ENCODE measurements at regions not wholly inside any gene's neighbourhood (a gene's known extent, or its start where the extent isn't known, plus 50 kb on each side); places are given as distances from the start of the nearest gene placed in this dataset.

GRCh38 chr11:30811226-30811755 is 225.1 kb upstream of the MPPED2 start:
- ChIA-PET RAD21 (ENCODE audit: unreplicated experiment) (no interaction called here), SMC1A (ENCODE audit: uncharacterized antibody, unreplicated experiment) (no interaction called here), CTCF (no interaction called here), POLR2A (no interaction called here)
- Histone ChIP-seq H3K4me3 (no peak overlapping the region), H3K36me3 (ENCODE audit: control insufficient read depth in 2 of 2, insufficient read depth in 2 of 2, low read length in 1 of 2) (no peaks in the 10 kb centered on the region), H3K4me1 (ENCODE audit: control insufficient read depth, insufficient read depth, low read length) (no peaks in the 10 kb centered on the region), H3K4me2 (ENCODE audit: control insufficient read depth, insufficient read depth) (no peak overlapping the region), H3K9ac (ENCODE audit: control insufficient read depth, insufficient read depth, low read length) (no peak overlapping the region), H3K79me2 (ENCODE audit: control insufficient read depth, insufficient read depth, low read length) (no peaks in the 10 kb centered on the region), H4K20me1 (ENCODE audit: control insufficient read depth, insufficient read depth) (no peaks in the 10 kb centered on the region), H3K27ac (ENCODE audit: control insufficient read depth, insufficient read depth) (no peak overlapping the region), H3K9me3 (replicated peaks; ENCODE audit: control insufficient read depth, insufficient read depth, low read length) (no peaks in the 10 kb centered on the region), H3K27me3 (replicated peaks in 1 of 2; ENCODE audit: control insufficient read depth in 2 of 2, insufficient read depth in 2 of 2, low read length in 1 of 2) (no peaks in the 10 kb centered on the region), H2AFZ (ENCODE audit: control insufficient read depth, low read depth, low read length) (no peak overlapping the region)
- FAIRE-seq (no peak), DNase-seq (ENCODE audit: low read depth, low spot score) (no peak), ATAC-seq (no peak)
- TF ChIP-seq ZNF217 (IDR thresholded peaks at IDR 0.05): no peak
- TF ChIP-seq PML (IDR thresholded peaks at IDR 0.05; ENCODE audit: low read length): no peak
- TF ChIP-seq RELB (IDR thresholded peaks at IDR 0.05; ENCODE audit: low read depth): no peak
- no peak for TF ChIP-seq SMARCA5 (IDR thresholded peaks at IDR 0.05)
- BruUV-seq (replicated peaks): no TSS peak
- in situ Hi-C loops (cut with MboI) (no loop called here), intact Hi-C loops (cut with micrococcal nuclease; ENCODE audit: unreplicated experiment) (no loop called here)
- 2% methylated on average over 2 of the region's 2 CpGs for WGBS (ENCODE audit: insufficient coverage, insufficient replicate concordance, low lambda C conversion rate, missing lambda C conversion rate)

- Histone ChIP-seq H3K27ac (ENCODE audit: control insufficient read depth, insufficient read depth) (no peak overlapping the region), H3K4me3 (no peak overlapping the region), H3K4me1 (ENCODE audit: control insufficient read depth, insufficient read depth, low read length) (no peaks in the 10 kb centered on the region), H3K4me2 (ENCODE audit: control insufficient read depth, insufficient read depth) (no peak overlapping the region), H4K20me1 (ENCODE audit: control insufficient read depth, insufficient read depth) (no peaks in the 10 kb centered on the region), H3K9ac (ENCODE audit: control insufficient read depth, insufficient read depth, low read length) (no peak overlapping the region), H3K27me3 (replicated peaks in 1 of 2; ENCODE audit: control insufficient read depth in 2 of 2, insufficient read depth in 2 of 2, low read length in 1 of 2) (no peaks in the 10 kb centered on the region), H3K79me2 (ENCODE audit: control insufficient read depth, insufficient read depth, low read length) (no peaks in the 10 kb centered on the region), H2AFZ (ENCODE audit: control insufficient read depth, low read depth, low read length) (no peak overlapping the region), H3K9me3 (replicated peaks; ENCODE audit: control insufficient read depth, insufficient read depth, low read length) (no peaks in the 10 kb centered on the region), H3K36me3 (ENCODE audit: control insufficient read depth in 2 of 2, insufficient read depth in 2 of 2, low read length in 1 of 2) (no peaks in the 10 kb centered on the region)
- intact Hi-C loops (cut with micrococcal nuclease; ENCODE audit: unreplicated experiment) (no loop called here), in situ Hi-C loops (cut with MboI) (no loop called here)
- ChIA-PET CTCF (no interaction called here), SMC1A (ENCODE audit: uncharacterized antibody, unreplicated experiment) (no interaction called here), POLR2A (no interaction called here), RAD21 (ENCODE audit: unreplicated experiment) (no interaction called here)
- no peak for FAIRE-seq
- TF ChIP-seq JUNB (IDR thresholded peaks at IDR 0.05) (no peak), POLR2A (IDR thresholded peaks at IDR 0.05; ENCODE audit: low read depth, low read length) (no peak), SMC3 (IDR thresholded peaks at IDR 0.05; ENCODE audit: borderline replicate concordance, low read length) (no peak), MLLT1 (IDR thresholded peaks at IDR 0.05) (no peak), ZNF622 (IDR thresholded peaks at IDR 0.05) (no peak), TCF3 (IDR thresholded peaks at IDR 0.05; ENCODE audit: borderline replicate concordance, insufficient read depth, low read depth, low read length) (no peak), PAX5 (IDR thresholded peaks at IDR 0.05; ENCODE audit: borderline replicate concordance, low read depth, low read length) (no peak), SMARCA5 (IDR thresholded peaks at IDR 0.05) (no peak), MTA2 (IDR thresholded peaks at IDR 0.05; ENCODE audit: low read depth) (no peak), SMAD5 (IDR thresholded peaks at IDR 0.05; ENCODE audit: low read depth) (no peak), SUPT20H (IDR thresholded peaks at IDR 0.05; ENCODE audit: borderline replicate concordance, control insufficient read depth, low read depth, low read length) (no peak), HCFC1 (IDR thresholded peaks at IDR 0.05; ENCODE audit: low read length) (no peak), MEF2B (IDR thresholded peaks at IDR 0.05; ENCODE audit: partially characterized antibody, poor library complexity, severe bottlenecking) (no peak)
- DNase-seq (ENCODE audit: low read depth, low spot score): no peak
- no peak for ATAC-seq
- WGBS (ENCODE audit: insufficient coverage, insufficient replicate concordance, low lambda C conversion rate, missing lambda C conversion rate): 26% methylated on average over 2 of the region's 2 CpGs
- no TSS peak for BruUV-seq (replicated peaks)
Measured at GRCh38 chr11:30810116-30810515, 224.0 kb upstream of the MPPED2 start.

Measured in GM12878 (cell line).